Ectodermal cell (in vitro differentiated cells): ENCODE measurements at regions not wholly inside any gene's neighbourhood (a gene's known extent, or its start where the extent isn't known, plus 50 kb on each side); places are given as distances from the start of the nearest gene placed in this dataset.
"Not testable (repeated sequence)": the region's sequence is repeated elsewhere in the genome, so short reads cannot be mapped to it uniquely, and the experiment has no call there.

ENCODE experiments used
- H3K27ac ChIP-seq: 2 replicates; pipeline ENCODE4 v1.7.0; 2013; ENCODE audit warnings: mild to moderate bottlenecking, low read depth, low read length; ENCODE audit not compliant: insufficient read depth, poor library complexity, severe bottlenecking
- H3K27me3 ChIP-seq: 2 replicates; pipeline ENCODE4 v1.7.0; 2013; ENCODE audit warnings: mild to moderate bottlenecking, low read length; ENCODE audit not compliant: insufficient read depth, control insufficient read depth, poor library complexity, severe bottlenecking
- H3K36me3 ChIP-seq: one replicate; pipeline ENCODE4 v1.7.0; 2013; ENCODE audit warnings: low read length; ENCODE audit not compliant: control insufficient read depth, insufficient read depth
- H3K4me1 ChIP-seq: one replicate; pipeline ENCODE4 v1.7.0; 2013; ENCODE audit warnings: low read length; ENCODE audit not compliant: control insufficient read depth, insufficient read depth
- H3K4me3 ChIP-seq: 2 replicates; pipeline ENCODE4 v1.7.0; 2013; ENCODE audit warnings: low read depth, low read length, control low read depth; ENCODE audit not compliant: insufficient read depth
- H3K9me3 ChIP-seq: 2 replicates; pipeline ENCODE4 v1.7.0; 2013; ENCODE audit warnings: mild to moderate bottlenecking, low read length, moderate library complexity; ENCODE audit not compliant: control insufficient read depth
- WGBS, 2 experiments: methylation state at CpG; one replicate each; pipeline ENCODE4 v1.1.7; 2013; ENCODE audit warnings: missing lambda C conversion rate in 2 of 2; 5-methylcytosine and 5-hydroxymethylcytosine counted together

GRCh38 chr12:85457016-85457415 is 177.0 kb downstream of the ALX1 start:
- no peaks in the 10 kb centered on the region for H3K4me1 ChIP-seq
- H3K27ac ChIP-seq = no peak overlapping the region
- no peaks in the 10 kb centered on the region for H3K9me3 ChIP-seq
- no peaks in the 10 kb centered on the region for H3K27me3 ChIP-seq
- H3K4me3 ChIP-seq = no peak overlapping the region
- 89 to 100% methylated on average over 1 of the region's 1 CpG for WGBS, 2 experiments
- no peaks in the 10 kb centered on the region for H3K36me3 ChIP-seq

GRCh38 chr12:85461127-85461526 is 181.1 kb downstream of the ALX1 start:
- H3K36me3 ChIP-seq = no peaks in the 10 kb centered on the region

GRCh38 chr12:85462888-85463287 is 182.9 kb downstream of the ALX1 start:
- Histone ChIP-seq H3K27ac (no peak overlapping the region), H3K27me3 (no peaks in the 10 kb centered on the region), H3K4me1 (no peaks in the 10 kb centered on the region), H3K4me3 (no peak overlapping the region), H3K9me3 (no peaks in the 10 kb centered on the region), H3K36me3 (no peaks in the 10 kb centered on the region)
- 85 to 88% methylated on average over 4 of the region's 4 CpGs for WGBS, 2 experiments

More at GRCh38 chr12:85461127-85461526, 181.1 kb downstream of the ALX1 start:
- Histone ChIP-seq H3K27ac (no peak overlapping the region), H3K27me3 (no peaks in the 10 kb centered on the region), H3K4me1 (no peaks in the 10 kb centered on the region), H3K9me3 (no peaks in the 10 kb centered on the region), H3K4me3 (no peak overlapping the region)
- 95 to 97% methylated on average over 4 of the region's 4 CpGs for WGBS, 2 experiments

- H3K36me3 ChIP-seq = no peaks in the 10 kb centered on the region
- H3K9me3 ChIP-seq = no peaks in the 10 kb centered on the region
- H3K4me1 ChIP-seq = peaks cover 4% of the 10 kb centered on the region
- H3K27me3 ChIP-seq = no peaks in the 10 kb centered on the region
- no peak overlapping the region for H3K4me3 ChIP-seq
- no peak overlapping the region for H3K27ac ChIP-seq
Measured at GRCh38 chr12:85466890-85467289, 186.9 kb downstream of the ALX1 start.

GRCh38 chr12:85468356-85469157 is 188.5 kb downstream of the ALX1 start:
- no peaks in the 10 kb centered on the region for H3K36me3 ChIP-seq
- peaks cover 4% of the 10 kb centered on the region for H3K4me1 ChIP-seq
- H3K27ac ChIP-seq = no peak overlapping the region
- H3K4me3 ChIP-seq = peak overlapping the region; percentile 14
- H3K9me3 ChIP-seq = no peaks in the 10 kb centered on the region
- H3K27me3 ChIP-seq = no peaks in the 10 kb centered on the region
- 10 to 12% methylated on average over 13 of the region's 15 CpGs for WGBS, 2 experiments

- H3K27ac ChIP-seq = not testable (repeated sequence)
- 26 to 29% methylated on average over 5 of the region's 5 CpGs for WGBS, 2 experiments
Measured at GRCh38 chr12:85469158-85470086, 189.4 kb downstream of the ALX1 start.

GRCh38 chr12:85475277-85475676 is 195.3 kb downstream of the ALX1 start:
- not testable (repeated sequence) for H3K27ac ChIP-seq
- no CpG with 5 or more reads among the region's 1 CpG for WGBS, 2 experiments

More at GRCh38 chr12:85469158-85470086, 189.4 kb downstream of the ALX1 start:
- H3K9me3 ChIP-seq, H3K36me3 ChIP-seq, H3K4me1 ChIP-seq, H3K27me3 ChIP-seq: not testable (repeated sequence)
- H3K4me3 ChIP-seq = peak overlapping the region; percentile 14

GRCh38 chr12:85476756-85477155 is 196.7 kb downstream of the ALX1 start:
- Histone ChIP-seq H3K27ac (no peak overlapping the region), H3K4me1 (no peaks in the 10 kb centered on the region), H3K9me3 (no peaks in the 10 kb centered on the region), H3K36me3 (no peaks in the 10 kb centered on the region), H3K4me3 (no peak overlapping the region), H3K27me3 (no peaks in the 10 kb centered on the region)

More at GRCh38 chr12:85475277-85475676, 195.3 kb downstream of the ALX1 start:
- H3K4me3 ChIP-seq, H3K4me1 ChIP-seq, H3K36me3 ChIP-seq, H3K9me3 ChIP-seq, H3K27me3 ChIP-seq: not testable (repeated sequence)

GRCh38 chr12:85484387-85484786 is 204.4 kb downstream of the ALX1 start:
- Histone ChIP-seq H3K9me3 (no peaks in the 10 kb centered on the region), H3K4me1 (peaks cover 4% of the 10 kb centered on the region), H3K27ac (no peak overlapping the region), H3K4me3 (no peak overlapping the region), H3K27me3 (no peaks in the 10 kb centered on the region), H3K36me3 (no peaks in the 10 kb centered on the region)
- 90 to 95% methylated on average over 1 of the region's 1 CpG for WGBS, 2 experiments

GRCh38 chr12:85489194-85489593 is 209.2 kb downstream of the ALX1 start:
- Histone ChIP-seq H3K4me3 (no peak overlapping the region), H3K27me3 (no peaks in the 10 kb centered on the region), H3K36me3 (no peaks in the 10 kb centered on the region), H3K4me1 (no peaks in the 10 kb centered on the region), H3K9me3 (no peaks in the 10 kb centered on the region), H3K27ac (no peak overlapping the region)
- WGBS, 2 experiments = 100% methylated on average over 1 of the region's 1 CpG; no CpG with 5 or more reads in 1 of the 2 experiments
